ENCODE measurements at regions not wholly inside any gene's neighbourhood (a gene's known extent, or its start where the extent isn't known, plus 50 kb on each side); places are given as distances from the start of the nearest gene placed in this dataset.

DNA sequence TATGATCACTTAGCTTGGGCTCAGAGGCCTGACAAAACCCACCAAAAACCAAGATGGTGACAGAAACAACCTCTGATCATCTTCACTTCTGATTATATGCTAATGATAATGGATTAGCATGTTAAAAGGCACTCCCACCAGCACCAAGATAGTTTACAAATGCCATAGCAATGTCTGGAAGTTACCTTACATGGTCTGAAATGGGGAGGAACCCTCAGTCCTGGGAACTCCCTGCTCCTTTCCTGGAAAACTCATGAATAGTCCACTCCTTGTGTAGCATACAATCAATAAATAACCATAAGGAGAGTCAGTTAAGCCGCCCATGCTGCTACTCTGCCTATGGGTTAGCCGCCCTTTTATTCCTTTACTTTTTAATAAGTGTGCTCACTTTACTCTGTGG is 120.0 kb upstream of the HS3ST4 start:
- no peaks in the 10 kb centered on the region for H3K9me3 ChIP-seq
- TF ChIP-seq EHMT2 (IDR thresholded peaks at IDR 0.05; ENCODE audit: low read depth) (no peak), CBX2 (IDR thresholded peaks at IDR 0.05; ENCODE audit: borderline replicate concordance, low read depth) (no peak), RNF2 (IDR thresholded peaks at IDR 0.05; ENCODE audit: borderline replicate concordance, low read depth) (no peak), BHLHE40 (IDR thresholded peaks at IDR 0.05; ENCODE audit: low read depth, low read length) (no peak), CHD4 (IDR thresholded peaks at IDR 0.05; ENCODE audit: borderline replicate concordance) (no peak), FOSL2 (IDR thresholded peaks at IDR 0.05) (no peak), FOSL2 (CRISPR knock-in tag; IDR thresholded peaks at IDR 0.05) (no peak), RFX5 (IDR thresholded peaks at IDR 0.05) (no peak), ELK1 (IDR thresholded peaks at IDR 0.05; ENCODE audit: low read depth, low read length) (no peak), JUNB (IDR thresholded peaks at IDR 0.05) (no peak), HEYL (CRISPR knock-in tag; IDR thresholded peaks at IDR 0.05) (no peak), ATOH8 (CRISPR knock-in tag; IDR thresholded peaks at IDR 0.05; ENCODE audit: low read depth) (no peak)
- H3K4me1 ChIP-seq: no peaks in the 10 kb centered on the region
- H3K27ac ChIP-seq: no peak overlapping the region
- WGBS (ENCODE audit: missing lambda C conversion rate): 4% methylated on average over 2 of the region's 2 CpGs
- POLR2A ChIA-PET: no interaction called here
- H3K4me3 ChIP-seq: no peak overlapping the region
- no peak for ATAC-seq
- no peak overlapping the region for H3K4me2 ChIP-seq
- FAIRE-seq: no peak
- CTCF ChIA-PET: interaction anchor here (0.8 kb wide), 1 partner anchor 208 kb away, joined by 3 read pairs; no protein-coding TSS in a partner anchor
- no peak for DNase-seq (ENCODE audit: low read depth in 1 of 2, low spot score in 1 of 2)

DNA sequence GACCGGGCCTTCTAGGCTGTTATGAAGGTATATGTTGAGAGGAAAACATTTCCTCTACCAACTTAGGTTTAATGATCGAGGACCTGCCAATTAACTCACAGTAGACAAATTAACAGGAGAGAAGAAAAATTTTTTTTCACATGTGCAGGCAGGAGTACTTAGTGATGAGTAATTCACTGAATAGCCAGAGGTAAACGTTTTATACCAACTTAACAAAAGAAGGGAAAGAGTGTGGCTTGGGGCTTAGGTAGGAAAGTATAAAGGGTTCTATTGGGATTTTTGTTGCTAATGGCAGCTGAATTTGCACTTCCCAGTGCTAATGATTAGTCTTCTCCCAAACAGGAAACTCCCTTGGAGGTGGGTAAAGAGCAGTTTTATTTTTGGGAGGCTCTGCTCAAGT is 121.6 kb upstream of the HS3ST4 start:
- DNase-seq (ENCODE audit: low read depth in 1 of 2, low spot score in 1 of 2): no peak
- no peak for ATAC-seq

More for the DNA sequence above, 121.6 kb upstream of the HS3ST4 start:
- no peak for FAIRE-seq
- 4% methylated on average over 3 of the region's 3 CpGs for WGBS (ENCODE audit: missing lambda C conversion rate)
- H3K4me1 ChIP-seq: no peaks in the 10 kb centered on the region
- CTCF ChIA-PET: no interaction called here
- H3K9me3 ChIP-seq: no peaks in the 10 kb centered on the region
- no peak overlapping the region for H3K4me3 ChIP-seq
- no peak overlapping the region for H3K27ac ChIP-seq
- H3K4me2 ChIP-seq: no peak overlapping the region
- TF ChIP-seq, protein P1, sequence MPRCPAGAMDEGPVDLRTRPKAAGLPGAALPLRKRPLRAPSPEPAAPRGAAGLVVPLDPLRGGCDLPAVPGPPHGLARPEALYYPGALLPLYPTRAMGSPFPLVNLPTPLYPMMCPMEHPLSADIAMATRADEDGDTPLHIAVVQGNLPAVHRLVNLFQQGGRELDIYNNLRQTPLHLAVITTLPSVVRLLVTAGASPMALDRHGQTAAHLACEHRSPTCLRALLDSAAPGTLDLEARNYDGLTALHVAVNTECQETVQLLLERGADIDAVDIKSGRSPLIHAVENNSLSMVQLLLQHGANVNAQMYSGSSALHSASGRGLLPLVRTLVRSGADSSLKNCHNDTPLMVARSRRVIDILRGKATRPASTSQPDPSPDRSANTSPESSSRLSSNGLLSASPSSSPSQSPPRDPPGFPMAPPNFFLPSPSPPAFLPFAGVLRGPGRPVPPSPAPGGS (IDR thresholded peaks at IDR 0.05): no peak
- TF ChIP-seq ZSCAN20 (CRISPR knock-in tag; IDR thresholded peaks at IDR 0.05): no peak
- TF ChIP-seq MAZ (IDR thresholded peaks at IDR 0.05; ENCODE audit: borderline replicate concordance, low read depth, low read length): no peak
- no peak for TF ChIP-seq CTCF (IDR thresholded peaks at IDR 0.05)
- TF ChIP-seq ZFP36 (IDR thresholded peaks at IDR 0.05; ENCODE audit: borderline replicate concordance, partially characterized antibody): no peak
- TF ChIP-seq RFX5 (IDR thresholded peaks at IDR 0.05): no peak
- TF ChIP-seq CBX8 (IDR thresholded peaks at IDR 0.05): no peak
- no peak for TF ChIP-seq RCOR1 (IDR thresholded peaks at IDR 0.05; ENCODE audit: low read depth, low read length)
- TF ChIP-seq EHF (CRISPR knock-in tag; IDR thresholded peaks at IDR 0.05): no peak
- TF ChIP-seq SREBF2 (IDR thresholded peaks at IDR 0.05): no peak
- TF ChIP-seq ZC3H11A (IDR thresholded peaks at IDR 0.05): no peak
- TF ChIP-seq NR3C1 (IDR thresholded peaks at IDR 0.05): no peak
- no peak for TF ChIP-seq RNF2 (IDR thresholded peaks at IDR 0.05; ENCODE audit: borderline replicate concordance, low read depth)
- no peak for TF ChIP-seq HDAC2 (IDR thresholded peaks at IDR 0.05)
- TF ChIP-seq, protein P2, sequence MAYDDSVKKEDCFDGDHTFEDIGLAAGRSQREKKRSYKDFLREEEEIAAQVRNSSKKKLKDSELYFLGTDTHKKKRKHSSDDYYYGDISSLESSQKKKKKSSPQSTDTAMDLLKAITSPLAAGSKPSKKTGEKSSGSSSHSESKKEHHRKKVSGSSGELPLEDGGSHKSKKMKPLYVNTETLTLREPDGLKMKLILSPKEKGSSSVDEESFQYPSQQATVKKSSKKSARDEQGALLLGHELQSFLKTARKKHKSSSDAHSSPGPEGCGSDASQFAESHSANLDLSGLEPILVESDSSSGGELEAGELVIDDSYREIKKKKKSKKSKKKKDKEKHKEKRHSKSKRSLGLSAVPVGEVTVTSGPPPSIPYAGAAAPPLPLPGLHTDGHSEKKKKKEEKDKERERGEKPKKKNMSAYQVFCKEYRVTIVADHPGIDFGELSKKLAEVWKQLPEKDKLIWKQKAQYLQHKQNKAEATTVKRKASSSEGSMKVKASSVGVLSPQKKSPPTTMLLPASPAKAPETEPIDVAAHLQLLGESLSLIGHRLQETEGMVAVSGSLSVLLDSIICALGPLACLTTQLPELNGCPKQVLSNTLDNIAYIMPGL (CRISPR knock-in tag; IDR thresholded peaks at IDR 0.05; ENCODE audit: borderline replicate concordance): no peak
- no peak for TF ChIP-seq SMC3 (IDR thresholded peaks at IDR 0.05)
- no peak for TF ChIP-seq FOSB (CRISPR knock-in tag; IDR thresholded peaks at IDR 0.05)
- no peak for TF ChIP-seq CEBPB (IDR thresholded peaks at IDR 0.05)
- no peak for TF ChIP-seq MYC (IDR thresholded peaks at IDR 0.05; ENCODE audit: borderline replicate concordance, low read length)
- TF ChIP-seq, protein P3, sequence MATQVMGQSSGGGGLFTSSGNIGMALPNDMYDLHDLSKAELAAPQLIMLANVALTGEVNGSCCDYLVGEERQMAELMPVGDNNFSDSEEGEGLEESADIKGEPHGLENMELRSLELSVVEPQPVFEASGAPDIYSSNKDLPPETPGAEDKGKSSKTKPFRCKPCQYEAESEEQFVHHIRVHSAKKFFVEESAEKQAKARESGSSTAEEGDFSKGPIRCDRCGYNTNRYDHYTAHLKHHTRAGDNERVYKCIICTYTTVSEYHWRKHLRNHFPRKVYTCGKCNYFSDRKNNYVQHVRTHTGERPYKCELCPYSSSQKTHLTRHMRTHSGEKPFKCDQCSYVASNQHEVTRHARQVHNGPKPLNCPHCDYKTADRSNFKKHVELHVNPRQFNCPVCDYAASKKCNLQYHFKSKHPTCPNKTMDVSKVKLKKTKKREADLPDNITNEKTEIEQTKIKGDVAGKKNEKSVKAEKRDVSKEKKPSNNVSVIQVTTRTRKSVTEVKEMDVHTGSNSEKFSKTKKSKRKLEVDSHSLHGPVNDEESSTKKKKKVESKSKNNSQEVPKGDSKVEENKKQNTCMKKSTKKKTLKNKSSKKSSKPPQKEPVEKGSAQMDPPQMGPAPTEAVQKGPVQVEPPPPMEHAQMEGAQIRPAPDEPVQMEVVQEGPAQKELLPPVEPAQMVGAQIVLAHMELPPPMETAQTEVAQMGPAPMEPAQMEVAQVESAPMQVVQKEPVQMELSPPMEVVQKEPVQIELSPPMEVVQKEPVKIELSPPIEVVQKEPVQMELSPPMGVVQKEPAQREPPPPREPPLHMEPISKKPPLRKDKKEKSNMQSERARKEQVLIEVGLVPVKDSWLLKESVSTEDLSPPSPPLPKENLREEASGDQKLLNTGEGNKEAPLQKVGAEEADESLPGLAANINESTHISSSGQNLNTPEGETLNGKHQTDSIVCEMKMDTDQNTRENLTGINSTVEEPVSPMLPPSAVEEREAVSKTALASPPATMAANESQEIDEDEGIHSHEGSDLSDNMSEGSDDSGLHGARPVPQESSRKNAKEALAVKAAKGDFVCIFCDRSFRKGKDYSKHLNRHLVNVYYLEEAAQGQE (IDR thresholded peaks at IDR 0.05): no peak
- POLR2A ChIA-PET: no interaction called here
